HK-2 (cell line): ENCODE measurements at regions not wholly inside any gene's neighbourhood (a gene's known extent, or its start where the extent isn't known, plus 50 kb on each side); places are given as distances from the start of the nearest gene placed in this dataset.

Experiments used
- DNase-seq: peaks from one replicate; pipeline ENCODE4 v3.0.0-alpha.2; 2018; ENCODE audit not compliant: unreplicated experiment

DNA sequence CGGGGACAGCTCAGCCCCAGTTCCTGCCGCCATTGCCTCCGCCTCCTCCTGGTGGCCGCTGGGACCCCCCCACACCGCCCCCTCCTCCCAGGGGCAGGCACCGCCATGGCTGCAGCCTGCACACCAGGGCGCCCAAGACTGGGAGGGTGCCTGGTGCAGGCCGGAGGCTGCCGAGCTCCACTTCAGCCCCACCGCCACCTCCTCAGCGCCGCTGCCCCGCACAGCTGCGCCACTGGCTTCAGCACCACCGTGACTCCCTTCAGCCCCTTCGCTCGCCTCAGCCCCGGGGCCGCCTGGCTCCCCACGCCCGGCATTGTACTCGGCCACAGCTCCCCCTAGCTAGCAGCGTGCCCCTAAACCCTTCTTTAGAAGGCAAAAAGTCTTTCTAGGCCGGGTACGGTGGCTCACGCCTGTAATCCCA, 131.1 kb downstream of the CRYBB2 start:
- no peak for DNase-seq

- no peak for DNase-seq
These were observed 132.3 kb downstream of the CRYBB2 start for GRCh38 chr22:25351631-25352293.

DNA sequence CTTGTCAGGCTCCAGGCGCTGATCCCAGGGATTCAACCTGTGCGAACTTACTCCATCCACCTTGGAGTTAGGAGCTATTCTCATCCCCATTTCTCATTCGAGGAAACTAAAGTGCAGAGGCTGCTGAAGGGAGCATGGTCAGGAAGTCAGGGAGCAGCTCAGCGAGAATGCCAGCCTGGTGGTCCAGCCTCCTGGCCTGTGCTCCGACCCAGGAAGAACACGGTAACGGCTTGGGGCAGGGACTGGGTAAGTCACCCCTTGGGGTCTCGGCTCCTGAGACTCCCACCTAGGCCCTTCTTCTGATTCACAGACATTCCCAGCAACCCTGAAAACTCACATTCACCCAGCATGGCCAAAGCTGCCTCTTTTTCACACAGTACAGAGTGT, 132.8 kb downstream of the CRYBB2 start:
- DNase-seq: no peak

DNA sequence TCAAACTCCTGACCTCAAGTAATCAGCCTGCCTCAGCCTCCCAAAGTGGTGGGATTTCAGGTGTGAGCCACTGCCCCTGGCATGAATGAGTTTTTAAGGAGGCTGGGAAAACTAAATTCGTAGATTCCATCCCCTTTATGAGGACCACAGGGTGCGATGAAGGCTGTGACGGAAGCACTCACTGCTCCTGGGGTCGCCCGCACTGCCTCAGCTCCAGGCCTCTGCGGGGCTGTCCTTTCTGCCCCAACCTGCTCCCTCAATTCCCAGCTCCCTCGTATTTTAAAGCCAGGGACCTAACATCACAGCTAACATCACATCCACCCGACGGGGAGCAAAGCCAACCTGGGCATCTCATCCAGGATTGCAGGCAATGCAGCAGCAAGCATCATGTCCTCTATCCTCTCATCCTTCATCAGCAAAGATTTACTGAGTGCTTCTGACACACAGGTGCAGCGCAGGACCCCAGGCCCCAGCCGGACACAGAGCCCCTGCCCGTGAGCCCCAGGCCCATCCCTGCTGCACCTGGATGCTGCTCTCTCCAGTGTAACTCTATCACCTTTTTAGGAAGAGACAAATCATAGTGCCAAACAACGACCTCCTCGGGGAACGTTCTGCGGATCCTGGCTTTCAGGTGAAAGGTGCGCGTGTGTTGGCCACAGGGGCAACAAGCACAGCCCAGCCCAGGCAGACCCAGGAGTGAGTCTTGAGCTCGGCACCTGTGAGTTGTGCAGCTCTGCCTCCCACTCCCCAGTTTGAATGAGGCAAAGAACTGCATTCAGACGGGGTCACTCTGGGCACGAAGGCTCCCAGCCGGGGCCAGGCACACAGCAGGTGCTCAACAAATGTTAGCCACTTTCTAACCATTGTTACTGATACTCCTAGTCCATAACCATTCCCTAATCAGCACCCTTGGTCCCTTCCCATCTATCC, 134.3 kb downstream of the CRYBB2 start:
- no peak for DNase-seq

DNA sequence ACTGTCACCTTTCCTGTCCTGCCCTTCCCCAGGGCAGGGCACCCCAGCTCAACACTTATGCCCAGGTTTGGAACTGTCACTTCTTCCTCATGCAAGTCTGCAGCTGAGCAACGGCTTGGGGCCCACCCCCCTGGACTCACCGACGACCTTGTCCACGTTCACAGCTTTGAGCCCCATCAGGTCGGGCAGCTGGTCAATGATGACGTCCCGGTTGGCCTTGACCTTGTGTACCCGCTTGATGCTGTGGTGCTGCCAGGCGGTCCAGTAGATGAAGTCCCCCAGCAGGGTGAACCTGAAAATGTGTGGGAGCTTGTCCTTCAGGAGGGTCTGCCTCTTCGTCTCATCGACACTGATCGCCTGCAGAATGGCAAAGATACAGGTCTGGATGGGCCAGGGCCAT, 135.0 kb downstream of the CRYBB2 start:
- no peak for DNase-seq

DNA sequence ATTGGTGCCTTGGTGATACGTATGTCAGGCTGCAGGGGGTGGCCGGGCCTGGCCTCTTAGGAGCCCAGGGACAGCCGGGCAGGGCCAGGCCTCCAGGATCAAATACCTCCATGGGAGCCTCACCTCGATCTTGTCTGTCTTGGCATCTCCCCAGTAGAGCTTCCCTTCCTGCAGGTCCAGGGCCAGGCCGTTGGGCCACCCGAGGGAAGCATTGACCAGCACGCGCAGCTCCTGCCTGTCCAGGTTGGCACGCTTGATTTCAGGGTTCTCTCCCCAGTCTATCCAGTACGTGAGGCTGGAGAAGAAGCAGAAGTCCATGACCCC, 137.7 kb downstream of the CRYBB2 start:
- DNase-seq: no peak

GRCh38 chr22:25357606-25358420, 138.4 kb downstream of the CRYBB2 start:
- no peak for DNase-seq

- DNase-seq: no peak
These were observed 139.2 kb downstream of the CRYBB2 start for GRCh38 chr22:25358421-25359170.

DNA sequence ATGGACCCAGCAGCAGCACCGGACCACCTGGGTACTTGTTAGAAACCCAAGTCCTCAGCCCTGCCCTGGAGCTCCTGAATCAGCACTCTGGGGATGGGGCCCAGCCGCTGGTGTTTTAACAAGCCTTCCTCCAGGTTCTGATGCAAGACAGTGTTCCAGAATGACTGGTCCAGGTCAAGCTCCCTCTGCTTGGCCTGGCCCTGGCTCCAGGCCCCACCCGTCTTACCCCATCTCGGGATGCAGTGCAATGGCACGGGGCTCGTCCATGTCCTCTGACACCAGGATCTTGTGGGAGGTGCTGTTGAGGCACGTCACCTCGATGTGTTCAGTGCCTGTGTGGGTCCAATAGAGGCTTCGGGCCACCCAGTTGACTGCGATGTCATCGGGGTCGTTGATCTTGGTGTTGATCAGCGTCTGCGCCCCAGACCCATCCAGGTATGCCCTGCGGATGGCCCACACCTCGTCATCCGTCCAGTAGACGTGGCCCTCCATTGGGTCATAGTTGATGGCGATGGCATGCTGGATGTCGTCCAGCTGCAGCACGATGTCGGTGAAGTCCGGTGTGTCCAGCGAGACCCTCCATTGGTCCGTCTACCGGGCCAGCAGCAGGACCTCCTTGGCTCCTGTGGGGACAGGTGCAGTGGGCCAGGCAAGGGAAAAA, 140.3 kb downstream of the CRYBB2 start:
- no peak for DNase-seq

DNA sequence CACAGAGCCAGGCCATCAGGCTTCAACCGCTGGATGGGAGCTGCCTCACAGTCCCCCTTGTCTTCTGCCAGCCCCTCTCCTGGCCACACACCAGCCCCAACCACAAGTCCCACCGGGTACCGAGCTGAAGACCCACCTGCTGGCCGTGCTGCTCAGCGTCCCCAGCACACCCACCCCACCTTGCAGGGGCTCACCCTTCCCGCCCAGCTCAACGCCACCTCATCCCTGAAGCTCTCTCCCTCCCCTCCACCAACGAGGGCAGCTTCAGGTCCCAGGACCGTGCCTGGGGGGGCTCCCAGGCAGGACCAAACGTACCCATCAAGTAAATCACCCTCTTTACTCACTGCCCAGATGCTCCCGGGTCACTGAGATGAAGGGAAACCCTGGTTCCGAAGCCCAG, 141.0 kb downstream of the CRYBB2 start:
- DNase-seq: no peak

DNA sequence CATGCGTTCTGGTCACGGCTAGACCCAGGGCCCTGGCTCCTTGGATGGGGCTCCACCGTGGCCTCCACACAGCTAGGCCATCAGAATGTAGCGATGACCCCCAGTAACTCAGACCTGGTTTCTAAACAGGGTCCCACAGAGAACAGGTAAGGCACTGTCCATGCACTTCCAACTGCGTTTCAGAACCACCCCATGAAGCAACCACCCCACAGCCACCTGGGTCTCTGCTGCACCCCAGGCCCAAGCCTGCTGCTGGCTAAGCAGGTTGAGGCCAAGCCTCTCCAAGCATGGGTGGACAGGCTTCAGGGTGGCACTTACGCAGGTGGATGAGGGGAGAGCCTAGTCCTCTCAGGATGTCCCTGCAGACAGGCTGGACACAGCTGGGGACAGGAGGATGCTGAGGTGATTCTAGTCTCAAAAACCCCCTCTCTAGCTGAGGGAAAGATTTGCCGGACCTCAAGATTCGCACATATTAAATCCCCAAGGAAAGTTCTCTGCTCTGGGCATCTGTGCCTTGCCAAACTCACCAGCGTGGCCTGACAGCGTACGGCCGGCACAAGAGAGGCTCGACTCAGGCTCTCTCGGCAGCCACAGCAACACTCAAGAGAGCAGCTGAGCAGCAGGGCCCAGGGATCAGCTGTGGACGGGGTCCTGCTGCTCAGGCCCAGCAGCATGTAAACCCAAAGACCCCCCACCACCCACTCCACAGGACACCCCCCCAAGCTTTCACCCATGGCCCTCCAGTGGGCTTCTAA, 141.6 kb downstream of the CRYBB2 start:
- no peak for DNase-seq

GRCh38 chr22:25361899-25362214, 142.4 kb downstream of the CRYBB2 start:
- no peak for DNase-seq

GRCh38 chr22:25362215-25362882, 142.9 kb downstream of the CRYBB2 start:
- DNase-seq: peak; percentile 66

DNA sequence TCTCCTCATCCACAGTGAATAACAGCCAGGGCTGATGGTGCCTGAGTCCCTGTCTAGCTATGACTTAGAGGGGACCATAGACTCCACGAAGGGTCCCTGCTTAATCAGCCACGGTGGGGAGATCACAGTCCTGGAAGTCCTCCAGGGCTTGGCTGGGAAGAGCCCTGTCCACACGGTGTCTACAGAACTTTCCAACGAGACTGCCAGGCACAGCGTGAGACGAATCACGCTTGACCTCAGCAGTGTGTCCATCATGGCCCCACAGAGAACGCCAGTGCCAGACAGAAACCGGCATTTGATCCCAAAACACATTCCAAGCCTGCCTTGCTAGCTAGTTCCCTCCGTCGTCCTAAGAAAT, 143.4 kb downstream of the CRYBB2 start:
- DNase-seq: no peak

GRCh38 chr22:25363474-25363873, 144.0 kb downstream of the CRYBB2 start:
- no peak for DNase-seq

DNA sequence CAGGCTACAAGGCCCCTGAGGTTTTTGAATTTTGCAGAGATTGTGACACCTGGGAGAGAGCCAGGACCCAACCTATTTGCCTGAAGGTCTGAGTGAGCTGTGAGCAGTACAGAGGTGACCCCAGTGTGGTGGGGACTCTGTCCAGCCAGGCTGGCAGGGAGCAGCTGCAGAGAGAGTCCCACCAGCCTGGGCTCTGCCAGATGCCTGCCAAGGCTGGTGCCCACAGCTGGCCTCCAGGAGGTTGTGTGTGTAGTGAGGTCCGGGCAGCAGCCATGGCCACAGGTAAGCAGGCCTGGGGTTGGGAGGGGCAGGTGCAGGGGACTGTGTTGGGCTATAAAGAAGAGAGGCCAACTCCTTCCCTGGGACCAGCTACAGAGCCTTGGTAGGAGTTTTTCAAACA, 144.8 kb downstream of the CRYBB2 start:
- DNase-seq: no peak

DNA sequence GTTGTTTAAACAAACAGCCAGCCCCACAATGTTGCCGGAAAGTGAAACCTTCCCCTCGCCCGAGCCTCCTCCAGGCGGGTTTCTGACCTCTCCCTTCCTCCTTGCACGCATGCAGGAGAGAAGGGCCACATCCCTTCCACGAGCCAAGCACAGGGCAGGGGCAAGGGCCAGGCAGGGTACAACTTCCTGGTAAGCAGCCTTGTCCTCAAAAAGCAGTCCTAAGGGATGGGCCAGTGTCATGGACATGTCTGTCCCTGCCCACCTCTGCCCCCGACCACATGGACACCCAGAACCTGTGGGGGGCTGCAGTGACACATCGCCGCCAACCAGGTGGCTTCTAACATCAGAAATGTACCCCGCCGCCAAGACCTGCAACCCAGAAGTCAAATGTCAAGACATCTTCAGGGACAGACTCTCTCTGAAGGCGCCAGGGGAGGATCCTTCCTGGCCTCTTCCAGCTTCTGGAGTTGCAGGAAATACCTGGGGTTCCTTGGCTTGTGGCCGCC, 145.3 kb downstream of the CRYBB2 start:
- DNase-seq: no peak

GRCh38 chr22:25365491-25366261, 146.2 kb downstream of the CRYBB2 start:
- DNase-seq: no peak

DNA sequence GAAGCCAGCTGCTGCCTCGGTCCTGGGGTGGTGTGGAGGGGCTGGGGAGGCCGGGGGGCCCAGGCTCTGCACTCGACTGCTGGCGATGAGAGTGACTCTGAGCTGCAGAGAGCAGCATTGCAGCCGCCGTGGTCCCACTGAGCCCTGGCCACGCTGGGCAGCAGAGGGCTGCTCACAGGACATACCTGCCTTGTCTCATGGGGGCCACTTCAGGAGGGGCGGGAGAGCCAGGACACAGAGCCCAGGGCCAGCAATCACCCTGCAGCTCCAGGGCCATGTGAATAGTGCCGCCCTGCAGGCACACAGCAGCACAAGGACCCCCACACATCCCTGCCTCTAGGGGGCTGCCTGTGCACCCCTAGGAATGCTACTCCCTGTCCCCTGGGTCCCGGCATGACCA, 147.0 kb downstream of the CRYBB2 start:
- no peak for DNase-seq
